Testis (tissue), 2 donors: ENCODE measurements at regions not wholly inside any gene's neighbourhood (a gene's known extent, or its start where the extent isn't known, plus 50 kb on each side); places are given as distances from the start of the nearest gene placed in this dataset.

Experiments
- CTCF ChIP-seq, 3 experiments: fragments of 450-650 bp in 2 of 3; fragments of 200-600 bp in 1 of 3; sonication (generic) in 1 of 3; IDR thresholded peaks; one replicate each; pipeline ENCODE4 v1.5.1; 2016 to 2019; ENCODE audit warnings: antibody characterized with exemption in 3 of 3, mild to moderate bottlenecking in 2 of 3, moderate library complexity in 1 of 3
- POLR2A ChIP-seq: fragments of 450-650 bp; IDR thresholded peaks from one replicate; pipeline ENCODE4 v1.6.1; 2017; ENCODE audit warnings: antibody characterized with exemption, mild to moderate bottlenecking, moderate library complexity

- TF ChIP-seq CTCF (IDR thresholded peaks at IDR 0.05) (no peak), POLR2A (no peak)
Observed at GRCh38 chr15:39066677-39067076, 502.1 kb upstream of the RASGRP1 start.
